ENCODE measurements at regions not wholly inside any gene's neighbourhood (a gene's known extent, or its start where the extent isn't known, plus 50 kb on each side); places are given as distances from the start of the nearest gene placed in this dataset.

DNA sequence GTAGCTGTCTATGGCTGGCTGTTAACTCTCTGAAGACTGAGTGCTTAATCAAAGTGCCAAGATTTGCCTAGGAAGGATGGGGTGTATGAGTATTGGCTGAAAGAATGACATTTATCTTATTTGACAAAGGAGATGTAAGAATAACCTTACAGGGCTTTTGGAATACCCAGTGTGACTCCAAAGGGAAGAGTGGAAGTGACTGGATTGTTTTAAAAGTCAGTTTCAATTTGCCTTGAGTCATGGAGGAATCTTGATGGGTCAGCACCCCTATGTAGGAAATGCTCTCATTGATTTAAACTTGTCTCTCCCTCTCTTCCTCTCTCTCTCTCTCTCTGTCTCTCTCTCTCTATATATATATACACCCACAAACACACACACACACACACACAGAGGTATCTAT, 118.4 kb upstream of the CLDN10 start:
- H4K8ac ChIP-seq (ENCODE audit: low read depth, low read length) = no peak overlapping the region
- H2BK15ac ChIP-seq (ENCODE audit: low read length) = no peak overlapping the region
- H3K9me3 ChIP-seq (replicated peaks in 1 of 2; ENCODE audit: control insufficient read depth in 2 of 2, insufficient read depth in 1 of 2, low read depth in 1 of 2, low read length in 2 of 2) = no peaks in the 10 kb centered on the region
- H3K18ac ChIP-seq (ENCODE audit: low read length) = no peak overlapping the region
- no peaks in the 10 kb centered on the region for H3K27me3 ChIP-seq (ENCODE audit: control insufficient read depth in 3 of 3, insufficient read depth in 3 of 3, low read depth in 1 of 3, low read length in 3 of 3)
- H3K4ac ChIP-seq (ENCODE audit: low read length) = no peak overlapping the region
- H4K91ac ChIP-seq (ENCODE audit: low read depth, low read length, poor library complexity) = no peak overlapping the region
- DNase-seq (ENCODE audit: low spot score) = no peak
- no peaks in the 10 kb centered on the region for H3K79me1 ChIP-seq (ENCODE audit: low read depth, low read length)
- H3K14ac ChIP-seq (ENCODE audit: low read length) = no peak overlapping the region
- H3K4me2 ChIP-seq (ENCODE audit: insufficient read depth, low read length, poor library complexity, severe bottlenecking) = no peak overlapping the region
- H3K9ac ChIP-seq (ENCODE audit: low read depth, low read length, poor library complexity) = no peak overlapping the region
- H3K4me1 ChIP-seq (ENCODE audit: control insufficient read depth in 2 of 2, insufficient read depth in 1 of 2, low read depth in 1 of 2, low read length in 2 of 2) = peaks cover 0 to 2% of the 10 kb centered on the region in 2 donors
- H2AK5ac ChIP-seq (ENCODE audit: low read depth, low read length) = no peak overlapping the region
- H2AFZ ChIP-seq (ENCODE audit: low read length) = no peak overlapping the region
- H3K36me3 ChIP-seq (replicated peaks in 1 of 2; ENCODE audit: control insufficient read depth in 2 of 2, insufficient read depth in 2 of 2, low read length in 2 of 2) = no peaks in the 10 kb centered on the region
- no peak overlapping the region for H2BK12ac ChIP-seq (ENCODE audit: low read length)
- no peak overlapping the region for H3K23ac ChIP-seq (ENCODE audit: low read depth, low read length, poor library complexity)
- no peak overlapping the region for H2BK5ac ChIP-seq (ENCODE audit: low read length)
- H2BK120ac ChIP-seq (ENCODE audit: low read depth, low read length) = no peak overlapping the region
- no peak overlapping the region for H3K4me3 ChIP-seq (ENCODE audit: low read length in 2 of 2)
- H3K27ac ChIP-seq (replicated peaks; ENCODE audit: low read length) = no peak overlapping the region

DNA sequence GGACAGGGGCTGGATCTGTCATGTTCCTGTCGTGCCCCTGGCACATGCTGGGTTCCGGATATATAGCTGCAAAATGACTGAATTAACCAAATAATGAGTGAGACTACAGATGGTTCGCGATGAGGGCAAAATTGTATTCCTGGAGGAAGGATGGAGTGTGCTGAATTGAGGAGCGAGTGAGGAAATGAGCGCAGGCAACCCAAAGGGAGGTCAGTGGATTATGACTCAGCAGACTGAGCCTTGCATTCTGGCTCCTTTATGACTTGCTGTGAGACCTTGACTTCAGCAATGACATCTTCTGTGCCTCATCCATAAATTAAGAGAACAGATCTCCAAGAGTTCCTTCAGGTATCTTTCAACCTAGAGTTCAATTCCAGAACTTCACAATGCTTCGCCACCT, 115.0 kb upstream of the CLDN10 start:
- no peak overlapping the region for H2BK5ac ChIP-seq (ENCODE audit: low read length)
- H2AFZ ChIP-seq (ENCODE audit: low read length) = no peak overlapping the region
- no peak overlapping the region for H3K4me2 ChIP-seq (ENCODE audit: insufficient read depth, low read length, poor library complexity, severe bottlenecking)
- no peak overlapping the region for H4K91ac ChIP-seq (ENCODE audit: low read depth, low read length, poor library complexity)
- H3K9me3 ChIP-seq (replicated peaks in 1 of 2; ENCODE audit: control insufficient read depth in 2 of 2, insufficient read depth in 1 of 2, low read depth in 1 of 2, low read length in 2 of 2) = no peaks in the 10 kb centered on the region
- H3K18ac ChIP-seq (ENCODE audit: low read length) = no peak overlapping the region
- H3K9ac ChIP-seq (ENCODE audit: low read depth, low read length, poor library complexity) = no peak overlapping the region
- no peak overlapping the region for H3K4me3 ChIP-seq (ENCODE audit: low read length in 2 of 2)
- no peak overlapping the region for H2BK12ac ChIP-seq (ENCODE audit: low read length)
- H3K4ac ChIP-seq (ENCODE audit: low read length) = no peak overlapping the region
- no peak for DNase-seq (ENCODE audit: low spot score)
- H2BK120ac ChIP-seq (ENCODE audit: low read depth, low read length) = no peak overlapping the region
- peaks cover 0 to 2% of the 10 kb centered on the region in 2 donors for H3K4me1 ChIP-seq (ENCODE audit: control insufficient read depth in 2 of 2, insufficient read depth in 1 of 2, low read depth in 1 of 2, low read length in 2 of 2)
- H2BK15ac ChIP-seq (ENCODE audit: low read length) = no peak overlapping the region
- no peak overlapping the region for H4K8ac ChIP-seq (ENCODE audit: low read depth, low read length)
- H3K36me3 ChIP-seq (replicated peaks in 1 of 2; ENCODE audit: control insufficient read depth in 2 of 2, insufficient read depth in 2 of 2, low read length in 2 of 2) = no peaks in the 10 kb centered on the region
- no peak overlapping the region for H3K23ac ChIP-seq (ENCODE audit: low read depth, low read length, poor library complexity)
- no peak overlapping the region for H2AK5ac ChIP-seq (ENCODE audit: low read depth, low read length)
- H3K27me3 ChIP-seq (ENCODE audit: control insufficient read depth in 3 of 3, insufficient read depth in 3 of 3, low read depth in 1 of 3, low read length in 3 of 3) = no peaks in the 10 kb centered on the region
- no CpG with 5 or more reads among the region's 7 CpGs for WGBS, 2 donors (ENCODE audit: extremely low coverage in 2 of 2, insufficient read length in 2 of 2, insufficient replicate concordance in 1 of 2)
- no peaks in the 10 kb centered on the region for H3K79me1 ChIP-seq (ENCODE audit: low read depth, low read length)
- H3K14ac ChIP-seq (ENCODE audit: low read length) = no peak overlapping the region
- no peak overlapping the region for H3K27ac ChIP-seq (replicated peaks; ENCODE audit: low read length)

DNA sequence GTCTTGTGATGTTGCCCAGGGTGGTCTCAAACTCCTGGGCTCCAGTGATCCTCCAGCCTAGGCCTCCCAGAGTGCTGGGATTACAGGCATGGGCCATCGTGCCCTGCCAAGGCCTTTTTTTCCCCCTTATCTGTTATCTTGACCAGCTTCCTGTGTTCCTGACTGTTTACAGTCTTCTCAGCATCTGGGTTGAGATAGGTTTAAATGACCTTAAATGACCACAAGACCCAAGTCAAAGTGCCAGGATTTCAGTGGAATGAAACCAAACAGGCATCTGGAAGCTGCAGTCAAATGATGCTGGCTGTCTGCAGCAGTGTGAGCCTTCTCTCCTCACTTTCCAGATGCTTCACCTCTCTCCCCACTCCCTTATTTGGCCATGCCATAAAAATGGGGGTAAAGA, 114.2 kb upstream of the CLDN10 start:
- Histone ChIP-seq H3K27me3 (ENCODE audit: control insufficient read depth in 3 of 3, insufficient read depth in 3 of 3, low read depth in 1 of 3, low read length in 3 of 3) (no peaks in the 10 kb centered on the region), H3K23ac (ENCODE audit: low read depth, low read length, poor library complexity) (no peak overlapping the region), H2BK5ac (ENCODE audit: low read length) (no peak overlapping the region), H3K4me1 (ENCODE audit: control insufficient read depth in 2 of 2, insufficient read depth in 1 of 2, low read depth in 1 of 2, low read length in 2 of 2) (peaks cover 0 to 2% of the 10 kb centered on the region in 2 donors), H3K18ac (ENCODE audit: low read length) (no peak overlapping the region), H2BK120ac (ENCODE audit: low read depth, low read length) (no peak overlapping the region), H3K4ac (ENCODE audit: low read length) (no peak overlapping the region), H3K79me1 (ENCODE audit: low read depth, low read length) (no peaks in the 10 kb centered on the region), H3K27ac (replicated peaks; ENCODE audit: low read length) (no peak overlapping the region), H3K9ac (ENCODE audit: low read depth, low read length, poor library complexity) (no peak overlapping the region), H3K4me3 (ENCODE audit: low read length in 2 of 2) (no peak overlapping the region), H4K91ac (ENCODE audit: low read depth, low read length, poor library complexity) (no peak overlapping the region), H3K36me3 (replicated peaks in 1 of 2; ENCODE audit: control insufficient read depth in 2 of 2, insufficient read depth in 2 of 2, low read length in 2 of 2) (no peaks in the 10 kb centered on the region), H2AK5ac (ENCODE audit: low read depth, low read length) (no peak overlapping the region), H2AFZ (ENCODE audit: low read length) (no peak overlapping the region), H4K8ac (ENCODE audit: low read depth, low read length) (no peak overlapping the region), H2BK15ac (ENCODE audit: low read length) (no peak overlapping the region), H3K14ac (ENCODE audit: low read length) (no peak overlapping the region), H2BK12ac (ENCODE audit: low read length) (no peak overlapping the region), H3K4me2 (ENCODE audit: insufficient read depth, low read length, poor library complexity, severe bottlenecking) (no peak overlapping the region), H3K9me3 (replicated peaks in 1 of 2; ENCODE audit: control insufficient read depth in 2 of 2, insufficient read depth in 1 of 2, low read depth in 1 of 2, low read length in 2 of 2) (no peaks in the 10 kb centered on the region)
- no peak for DNase-seq (ENCODE audit: low spot score)
- no CpG with 5 or more reads among the region's 1 CpG for WGBS, 2 donors (ENCODE audit: extremely low coverage in 2 of 2, insufficient read length in 2 of 2, insufficient replicate concordance in 1 of 2)

DNA sequence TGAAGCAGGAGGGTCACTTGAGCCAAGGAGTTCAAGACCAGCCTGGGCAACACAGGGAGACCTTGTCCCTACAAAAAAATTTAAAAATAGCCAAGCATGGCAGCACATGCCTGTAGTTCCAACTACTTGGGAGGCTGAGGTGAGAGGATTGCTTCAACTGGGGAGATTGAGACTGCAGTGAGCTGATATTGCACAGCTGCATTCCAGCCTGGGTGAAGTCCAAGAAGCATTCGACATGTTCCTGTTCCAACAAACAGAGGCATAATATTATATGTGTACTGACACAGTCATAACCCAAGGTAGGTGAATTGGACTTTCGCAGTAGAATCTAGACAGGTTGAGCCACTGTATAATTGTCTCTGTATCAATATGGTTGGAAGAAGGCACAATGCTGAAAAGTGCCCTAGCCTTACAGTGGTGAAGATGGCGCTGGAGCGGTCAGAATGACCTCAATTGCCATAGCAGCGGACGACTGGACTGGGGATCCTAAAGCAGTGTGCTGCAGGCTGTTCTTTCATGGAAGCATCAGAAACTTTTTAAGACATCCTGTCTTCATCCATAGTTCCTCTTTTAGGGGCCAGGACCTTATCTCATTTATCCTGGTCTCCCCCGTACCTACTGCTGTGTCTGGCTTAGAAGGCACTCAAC, 112.0 kb upstream of the CLDN10 start:
- Histone ChIP-seq H3K4me2 (ENCODE audit: insufficient read depth, low read length, poor library complexity, severe bottlenecking) (no peak overlapping the region), H3K27ac (replicated peaks; ENCODE audit: low read length) (no peak overlapping the region), H4K91ac (ENCODE audit: low read depth, low read length, poor library complexity) (no peak overlapping the region), H3K9ac (ENCODE audit: low read depth, low read length, poor library complexity) (no peak overlapping the region), H2BK120ac (ENCODE audit: low read depth, low read length) (no peak overlapping the region), H3K27me3 (ENCODE audit: control insufficient read depth in 3 of 3, insufficient read depth in 3 of 3, low read depth in 1 of 3, low read length in 3 of 3) (no peaks in the 10 kb centered on the region), H3K4me3 (ENCODE audit: low read length in 2 of 2) (no peak overlapping the region), H3K14ac (ENCODE audit: low read length) (no peak overlapping the region), H3K23ac (ENCODE audit: low read depth, low read length, poor library complexity) (no peak overlapping the region), H3K18ac (ENCODE audit: low read length) (no peak overlapping the region), H2AFZ (ENCODE audit: low read length) (no peak overlapping the region), H3K4me1 (ENCODE audit: control insufficient read depth in 2 of 2, insufficient read depth in 1 of 2, low read depth in 1 of 2, low read length in 2 of 2) (peaks cover 0 to 2% of the 10 kb centered on the region in 2 donors), H3K4ac (ENCODE audit: low read length) (no peak overlapping the region), H4K8ac (ENCODE audit: low read depth, low read length) (no peak overlapping the region), H2BK15ac (ENCODE audit: low read length) (no peak overlapping the region), H3K9me3 (replicated peaks in 1 of 2; ENCODE audit: control insufficient read depth in 2 of 2, insufficient read depth in 1 of 2, low read depth in 1 of 2, low read length in 2 of 2) (no peaks in the 10 kb centered on the region), H2AK5ac (ENCODE audit: low read depth, low read length) (no peak overlapping the region), H2BK5ac (ENCODE audit: low read length) (no peak overlapping the region), H3K79me1 (ENCODE audit: low read depth, low read length) (no peaks in the 10 kb centered on the region), H2BK12ac (ENCODE audit: low read length) (no peak overlapping the region), H3K36me3 (replicated peaks in 1 of 2; ENCODE audit: control insufficient read depth in 2 of 2, insufficient read depth in 2 of 2, low read length in 2 of 2) (no peaks in the 10 kb centered on the region)
- DNase-seq (ENCODE audit: low spot score) = no peak
- no CpG with 5 or more reads among the region's 7 CpGs for WGBS, 2 donors (ENCODE audit: extremely low coverage in 2 of 2, insufficient read length in 2 of 2, insufficient replicate concordance in 1 of 2)

All from neuronal stem cell (in vitro differentiated cells).